Nucleus accumbens (tissue), 56 donors: ENCODE measurements at regions not wholly inside any gene's neighbourhood (a gene's known extent, or its start where the extent isn't known, plus 50 kb on each side); places are given as distances from the start of the nearest gene placed in this dataset.

Source experiments
- DNase-seq, 56 donors: peaks; one replicate each; lab custom pipeline; 2025; lab: John Stamatoyannopoulos, UW

DNA sequence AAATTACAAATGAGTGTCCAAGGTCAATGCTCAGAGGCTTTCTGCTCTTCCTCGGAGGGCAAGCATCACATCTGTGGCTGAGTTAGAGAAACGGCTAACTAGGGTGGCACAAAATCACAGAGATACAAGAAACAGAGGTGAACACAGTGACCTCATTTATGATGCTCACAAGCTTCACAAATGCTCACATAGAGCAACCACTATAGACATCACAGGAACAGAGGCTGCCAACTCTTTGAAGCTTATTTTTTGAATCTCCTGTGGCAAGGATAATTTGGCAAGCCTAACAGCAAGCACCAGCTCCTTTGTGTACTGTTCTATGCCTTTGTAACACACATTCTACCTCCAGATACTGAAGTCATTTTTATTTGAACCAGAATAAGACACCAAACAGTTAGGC lies 416.5 kb upstream of the DDI1 start:
- no peak for DNase-seq

DNA sequence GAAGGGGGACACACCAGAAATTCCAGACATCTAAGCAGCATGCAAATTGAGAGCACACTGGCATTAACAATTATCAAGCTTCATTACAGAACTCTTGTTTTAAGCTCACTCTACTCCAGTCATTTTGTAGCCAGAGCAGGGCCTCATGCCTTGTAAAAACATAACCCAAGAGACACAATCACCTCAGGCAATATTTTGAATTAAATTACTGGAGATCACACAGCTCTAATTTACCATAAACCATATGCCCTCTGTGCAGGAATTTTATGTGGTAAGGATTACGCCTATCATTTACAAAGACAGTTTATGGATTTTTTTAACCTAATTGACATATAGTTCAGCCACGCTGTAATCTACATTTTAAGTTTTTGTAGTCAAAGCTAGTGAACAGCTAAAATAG lies 414.1 kb upstream of the DDI1 start:
- no peak for DNase-seq

- DNase-seq: no peak
Measured at GRCh38 chr11:103623933-103624332, 412.5 kb upstream of the DDI1 start.

DNA sequence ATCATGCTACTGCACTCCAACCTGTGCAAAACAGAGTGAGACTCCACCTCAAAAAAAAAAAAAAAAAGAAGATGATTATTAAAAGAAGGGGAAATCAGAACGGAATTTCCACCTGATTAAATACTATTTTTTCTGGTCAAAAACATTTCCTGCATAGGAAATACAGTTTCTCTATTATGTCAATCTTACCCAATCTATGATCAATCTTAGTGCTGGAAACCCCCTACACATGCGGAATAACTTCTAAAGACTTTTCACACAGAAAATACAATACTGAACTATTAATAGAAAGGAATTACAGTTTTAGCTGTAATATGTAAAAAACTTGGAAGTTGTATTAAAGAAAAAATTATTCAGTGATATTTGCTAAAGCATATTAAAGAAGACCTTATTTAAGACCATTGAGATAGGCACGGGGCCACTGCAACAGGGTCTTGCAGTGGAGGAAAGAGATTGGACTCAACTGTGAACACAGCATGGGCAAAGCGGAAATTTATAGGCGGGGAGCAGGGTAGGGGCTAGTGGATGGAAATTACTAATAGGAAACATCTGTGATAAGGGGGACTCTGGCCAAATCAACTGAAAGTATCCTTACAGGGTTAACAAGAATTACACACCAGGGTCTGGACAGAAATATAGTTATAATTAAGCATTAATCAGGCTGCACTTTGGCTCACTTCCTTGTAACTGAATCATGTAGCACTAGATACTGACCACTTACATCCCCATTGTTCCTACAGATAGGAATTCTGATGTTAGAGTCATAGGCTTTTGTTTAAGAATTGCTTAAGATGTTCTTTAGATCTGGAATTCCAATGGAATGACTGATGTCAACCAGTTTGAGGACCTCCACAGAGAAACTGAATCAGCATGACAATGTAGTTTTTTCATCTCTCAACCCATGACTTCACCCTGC lies 411.5 kb upstream of the DDI1 start:
- DNase-seq: no peak

DNA sequence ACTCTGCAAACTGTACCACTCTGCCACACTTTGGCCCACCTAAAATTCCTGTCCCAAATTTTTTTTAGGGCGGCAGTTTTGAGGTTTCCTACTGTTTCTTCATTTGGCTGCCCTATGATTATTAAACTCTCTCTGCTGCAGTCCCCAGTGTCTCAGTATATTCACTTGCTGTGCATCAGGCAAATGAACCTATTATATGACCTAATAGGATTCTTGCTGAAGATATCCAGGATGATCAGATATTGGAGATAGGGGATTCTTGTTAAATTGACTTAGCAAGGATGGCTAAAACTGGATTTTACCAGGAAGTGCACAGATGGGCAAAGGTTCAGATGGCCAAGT lies 410.8 kb upstream of the DDI1 start:
- no peak for DNase-seq

- DNase-seq: no peak
Measured at GRCh38 chr11:103628121-103628520, 408.3 kb upstream of the DDI1 start.

- no peak for DNase-seq
Measured at GRCh38 chr11:103631841-103632240, 404.6 kb upstream of the DDI1 start.

DNA sequence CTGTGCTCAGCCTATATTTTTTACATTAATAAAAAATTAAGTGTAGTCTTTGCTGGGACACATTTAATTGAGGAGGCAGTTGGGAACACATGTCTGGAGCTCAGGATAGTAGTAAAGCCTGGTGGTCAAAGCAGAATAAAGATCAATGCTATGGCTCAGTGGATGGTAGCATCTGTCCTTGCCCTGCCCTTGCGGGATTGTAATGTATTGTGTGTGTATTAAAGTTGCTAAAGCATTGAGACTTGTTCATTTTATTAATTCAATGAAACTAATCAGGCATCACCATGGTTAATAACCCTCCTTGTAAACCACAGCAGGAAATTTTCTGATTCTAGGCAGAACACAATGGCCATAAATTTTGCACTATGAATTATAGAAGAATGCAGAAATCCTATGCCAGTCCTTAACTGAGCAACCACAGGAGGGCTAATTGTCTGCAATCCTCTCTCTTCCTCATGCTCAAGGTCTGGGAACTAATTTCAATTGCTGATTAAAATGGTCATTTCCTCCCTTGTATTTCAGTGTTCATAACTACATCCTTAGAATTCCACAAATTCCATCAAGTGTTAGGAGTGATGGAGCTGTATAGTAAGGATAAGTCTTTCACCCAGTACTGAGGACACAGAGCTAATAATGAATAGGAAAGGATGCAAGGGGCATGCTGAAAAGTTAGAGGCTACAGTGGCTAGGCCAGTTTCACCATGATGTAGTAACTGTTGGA lies 403.2 kb upstream of the DDI1 start:
- DNase-seq: no peak

GRCh38 chr11:103633819-103634590 lies 402.4 kb upstream of the DDI1 start:
- no peak for DNase-seq

DNA sequence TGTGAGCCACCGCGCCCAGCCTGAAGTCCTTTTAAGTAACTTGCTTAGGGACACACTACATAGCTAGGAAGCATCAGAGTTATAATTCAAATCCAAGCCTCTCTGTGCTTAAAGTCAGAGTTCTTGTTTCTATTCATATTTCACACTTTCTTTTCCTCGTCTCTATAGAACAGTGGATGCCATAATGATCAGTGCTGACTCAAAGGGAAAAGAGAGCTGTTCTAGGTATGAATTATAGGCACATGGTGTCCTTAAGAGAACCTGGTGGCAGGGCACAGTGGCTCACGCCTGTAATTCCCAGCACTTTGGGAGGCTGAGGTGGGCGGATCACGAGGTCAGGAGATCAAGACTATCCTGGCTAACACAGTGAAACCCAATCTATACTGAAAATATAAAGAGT lies 400.2 kb upstream of the DDI1 start:
- DNase-seq: no peak

DNA sequence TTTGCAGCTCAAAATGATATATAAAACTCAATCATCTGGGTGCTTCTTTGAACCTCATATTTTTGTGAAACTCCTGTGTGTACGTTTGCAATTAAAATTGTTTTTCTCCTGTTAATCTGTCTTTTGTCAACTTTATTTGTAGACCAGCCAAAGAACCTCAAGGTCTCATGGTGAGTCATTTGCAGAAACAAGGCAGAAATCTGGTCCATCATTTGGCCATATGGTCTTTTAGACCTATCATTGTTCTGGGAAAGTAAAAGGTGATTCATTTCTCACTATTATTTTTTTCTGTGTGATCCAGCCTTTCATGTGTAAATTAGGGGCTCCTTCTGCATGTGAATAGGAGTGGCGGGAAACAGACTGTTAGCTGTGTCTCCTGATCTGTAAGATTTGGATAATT lies 399.1 kb upstream of the DDI1 start:
- no peak for DNase-seq

DNA sequence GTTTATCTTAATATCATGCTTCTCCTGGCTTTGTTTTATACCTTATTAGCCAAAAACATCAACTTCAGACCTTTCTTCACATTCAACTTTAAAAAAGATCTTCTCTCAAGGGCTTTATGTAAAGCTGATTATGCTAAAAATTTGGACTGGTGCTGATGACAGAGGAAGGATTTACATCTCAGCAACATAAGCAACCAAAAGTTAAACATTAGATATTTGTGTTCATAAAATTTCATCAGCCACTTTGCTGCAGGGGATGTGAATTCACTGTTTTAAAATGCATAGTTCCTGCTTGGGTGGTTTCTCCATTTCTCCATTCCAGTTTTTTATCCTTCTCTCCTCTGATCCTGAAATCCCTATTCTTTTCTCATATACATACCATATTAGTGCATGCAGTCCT lies 398.6 kb upstream of the DDI1 start:
- DNase-seq: no peak

DNA sequence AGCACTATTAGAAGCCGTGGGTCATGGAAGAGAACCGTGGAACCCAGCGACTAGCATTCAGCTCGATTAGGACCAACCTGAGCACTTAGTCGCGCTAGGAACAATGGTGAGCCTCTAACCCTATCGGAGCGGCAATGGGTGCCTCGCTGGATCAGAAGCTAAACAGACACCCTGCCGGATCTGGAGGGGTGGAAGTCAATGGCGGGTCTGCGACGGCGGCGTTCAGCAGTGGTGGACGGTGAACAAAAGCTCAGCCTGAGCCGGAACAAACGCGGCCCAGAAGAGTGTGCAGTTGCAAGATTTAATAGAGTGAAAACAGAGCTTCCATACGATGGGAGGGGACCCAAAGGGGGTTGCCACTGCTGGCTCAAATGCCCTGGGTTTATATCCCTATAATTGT lies 391.8 kb upstream of the DDI1 start:
- DNase-seq: no peak

DNA sequence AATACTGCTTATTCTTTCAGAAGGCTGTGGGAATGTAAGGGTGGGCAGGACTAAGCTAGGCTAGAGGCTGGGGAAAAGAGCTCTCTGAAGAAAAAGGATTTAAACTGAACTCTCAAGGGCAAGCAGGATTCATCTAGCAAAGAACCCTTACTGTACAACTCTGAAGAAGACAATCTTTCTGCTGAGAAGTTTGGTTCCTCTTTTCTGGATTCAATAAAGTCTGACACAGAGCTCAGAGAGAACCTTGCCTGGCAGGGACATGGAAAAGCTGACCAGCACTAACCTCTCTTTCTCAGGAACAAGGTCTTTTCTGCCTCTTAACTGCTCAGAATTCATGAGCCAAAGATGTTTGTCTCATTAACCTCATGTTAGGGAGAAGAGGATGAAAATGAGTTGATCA lies 388.4 kb upstream of the DDI1 start:
- DNase-seq: no peak

DNA sequence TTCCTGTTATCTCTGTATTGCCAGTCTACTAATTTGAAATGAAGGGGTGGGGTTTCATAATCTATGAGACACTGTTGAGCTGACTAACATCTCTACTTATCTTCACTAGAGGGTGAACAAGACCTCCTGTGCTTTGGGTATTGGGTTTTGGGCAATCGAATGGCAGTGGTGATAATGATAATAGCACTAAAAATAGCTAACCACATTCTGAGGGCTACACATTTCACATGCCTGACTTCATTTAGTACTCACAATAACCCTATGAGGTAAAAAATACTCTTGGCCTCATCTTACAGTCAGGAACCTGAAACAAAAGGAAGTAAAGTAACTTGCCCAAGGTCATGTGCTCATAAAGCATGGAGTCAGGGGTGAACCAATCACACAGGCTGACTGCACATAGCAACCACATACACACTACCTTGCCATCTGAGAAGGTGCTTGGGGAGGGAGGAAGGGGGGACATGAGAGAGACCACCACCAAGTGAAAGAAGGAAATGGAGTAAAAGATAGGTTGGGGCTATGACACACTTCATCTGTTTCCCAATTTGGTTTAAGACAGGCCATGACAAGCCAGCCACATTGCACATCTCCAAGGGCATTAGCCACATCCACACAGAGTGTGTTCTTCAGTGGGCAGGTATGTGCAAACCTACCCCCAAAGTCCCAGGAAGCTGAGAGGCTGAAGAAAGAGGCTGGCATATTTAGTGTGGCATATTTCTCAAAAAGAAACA lies 387.6 kb upstream of the DDI1 start:
- no peak for DNase-seq

DNA sequence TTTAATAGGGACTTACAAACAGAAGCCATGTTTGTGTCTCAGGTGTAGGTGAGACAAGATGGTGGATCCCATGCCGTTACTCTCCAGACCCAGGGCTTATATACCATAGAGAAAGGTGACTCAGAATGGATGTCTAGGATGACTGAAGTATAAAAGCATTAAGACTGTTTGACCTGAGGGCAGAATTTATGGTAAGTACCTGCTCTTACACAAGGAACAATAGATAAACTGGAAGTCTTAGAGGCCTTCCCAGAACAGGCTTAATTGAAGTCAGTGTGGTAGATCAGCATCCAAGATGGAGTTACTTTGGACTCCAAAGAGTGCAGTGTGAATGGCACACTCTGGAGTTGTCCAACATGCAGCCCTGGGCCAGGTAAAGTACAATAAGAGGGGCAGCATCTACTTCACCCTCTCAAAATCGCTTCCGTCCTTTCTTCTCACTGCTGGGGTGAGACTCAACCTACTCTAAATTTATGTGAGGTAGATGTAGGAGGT lies 387.0 kb upstream of the DDI1 start:
- no peak for DNase-seq

DNA sequence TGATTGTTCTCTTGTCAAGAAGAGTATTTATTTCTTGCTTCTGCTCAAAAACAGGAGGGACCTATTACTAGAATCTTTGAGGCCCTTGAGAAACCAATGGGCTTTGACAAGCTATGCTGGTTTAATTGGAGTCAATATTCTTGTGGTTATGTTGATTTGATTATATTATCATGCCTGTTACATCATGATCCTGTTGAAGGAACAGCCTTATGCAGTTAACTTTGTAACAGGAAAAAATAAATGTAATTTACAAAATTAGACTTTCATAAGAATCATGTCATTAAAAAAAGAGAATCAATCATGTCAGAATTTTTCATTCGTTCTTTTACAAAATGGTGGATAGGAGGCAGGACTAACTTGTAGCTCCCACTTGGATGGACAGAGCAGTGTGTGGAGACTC lies 386.1 kb upstream of the DDI1 start:
- no peak for DNase-seq

GRCh38 chr11:103651341-103651998 lies 385.0 kb upstream of the DDI1 start:
- DNase-seq: no peak

GRCh38 chr11:103652013-103652412 lies 384.4 kb upstream of the DDI1 start:
- no peak for DNase-seq

- no peak for DNase-seq
Measured at GRCh38 chr11:103656382-103656781, 380.1 kb upstream of the DDI1 start.
